HG03571 (cell line): ENCODE measurements at regions not wholly inside any gene's neighbourhood (a gene's known extent, or its start where the extent isn't known, plus 50 kb on each side); places are given as distances from the start of the nearest gene placed in this dataset.

Experiments
- ATAC-seq: cut with Tn5 transposase; IDR thresholded peaks from one replicate; pipeline ENCODE4 v1.9.1; 2021; ENCODE audit not compliant: unreplicated experiment

DNA sequence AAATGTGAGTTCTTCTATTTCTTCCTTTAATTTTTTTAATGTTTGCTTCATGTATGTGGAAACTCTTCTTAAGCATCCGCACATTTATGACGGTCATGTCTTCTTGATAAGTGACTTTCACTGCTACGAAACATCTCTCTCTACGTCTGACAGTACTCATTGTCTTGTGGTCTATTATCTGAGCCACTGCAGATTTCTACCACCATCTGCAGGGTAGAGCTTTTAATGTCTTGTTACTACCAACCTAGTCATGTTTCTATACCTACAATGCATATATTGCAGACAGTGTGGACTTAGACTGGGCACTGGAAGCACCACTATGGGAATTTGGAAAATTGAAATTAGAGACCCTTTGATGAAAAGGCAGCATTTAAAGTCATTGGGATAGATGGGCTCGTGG is 75.4 kb upstream of the ARHGEF7 start:
- ATAC-seq: no peak

DNA sequence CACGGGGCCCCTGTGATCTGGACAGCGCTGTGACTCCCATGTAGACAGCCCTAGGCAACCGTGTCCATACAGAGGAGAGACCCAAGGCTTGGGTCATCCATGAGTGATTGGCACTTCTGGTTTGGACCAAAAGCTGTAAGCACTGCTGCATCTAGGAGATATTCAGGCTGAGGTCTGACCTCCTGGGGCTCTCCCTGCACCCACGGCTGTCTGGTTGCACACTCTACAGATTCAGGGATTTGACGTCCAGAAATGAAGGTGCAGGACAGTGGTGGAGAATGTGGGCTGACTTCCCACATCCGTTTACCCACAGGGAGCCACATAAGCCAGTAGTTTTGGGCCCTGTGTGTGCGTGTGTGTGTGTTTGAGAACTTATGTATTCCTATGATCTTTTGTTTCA is 76.2 kb upstream of the ARHGEF7 start:
- no peak for ATAC-seq

GRCh38 chr13:111037927-111038326 is 77.2 kb upstream of the ARHGEF7 start:
- ATAC-seq: no peak

- no peak for ATAC-seq
Observed at GRCh38 chr13:111036665-111037064, 78.4 kb upstream of the ARHGEF7 start.

DNA sequence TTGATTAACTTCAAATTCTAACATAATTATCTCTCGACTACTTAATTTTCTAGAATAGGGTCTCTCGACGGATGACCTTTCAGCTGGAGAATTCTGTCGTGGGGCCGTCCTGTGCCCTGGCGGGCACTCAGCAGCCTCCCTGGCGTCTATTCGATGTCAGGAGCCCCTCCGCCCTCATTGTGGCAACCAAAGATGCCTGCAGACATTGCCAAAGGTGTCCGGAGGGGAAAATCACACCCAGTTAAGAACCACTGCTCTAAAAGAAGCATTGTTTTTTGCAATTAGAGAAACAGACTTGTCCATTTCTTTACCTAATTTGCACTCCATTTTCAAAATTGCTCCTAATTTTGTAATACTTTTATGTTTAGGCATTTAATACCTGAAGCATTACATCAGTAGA is 79.2 kb upstream of the ARHGEF7 start:
- ATAC-seq: no peak

DNA sequence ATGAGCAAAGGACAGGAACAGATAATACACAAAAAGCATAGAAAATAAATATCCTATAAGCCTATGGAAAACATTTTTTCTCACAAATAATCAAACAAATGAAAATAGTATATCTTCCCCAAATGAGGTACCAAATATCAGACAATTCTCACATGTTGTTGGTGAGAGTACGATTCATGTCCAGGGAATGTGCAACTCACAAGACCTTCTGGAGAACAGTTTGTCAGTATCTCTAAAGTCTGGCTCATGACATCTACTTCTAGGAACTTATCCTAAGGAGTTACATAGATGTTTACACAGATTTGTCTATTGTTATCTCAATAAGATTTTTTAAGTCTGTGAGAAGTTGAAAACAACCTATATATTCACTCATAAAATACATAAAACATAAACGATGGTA is 80.3 kb upstream of the ARHGEF7 start:
- no peak for ATAC-seq

- ATAC-seq: no peak
Observed at GRCh38 chr13:111033172-111034130, 81.7 kb upstream of the ARHGEF7 start.

GRCh38 chr13:111031531-111031961 is 83.6 kb upstream of the ARHGEF7 start:
- no peak for ATAC-seq

GRCh38 chr13:111029957-111030609 is 85.0 kb upstream of the ARHGEF7 start:
- ATAC-seq: no peak

DNA sequence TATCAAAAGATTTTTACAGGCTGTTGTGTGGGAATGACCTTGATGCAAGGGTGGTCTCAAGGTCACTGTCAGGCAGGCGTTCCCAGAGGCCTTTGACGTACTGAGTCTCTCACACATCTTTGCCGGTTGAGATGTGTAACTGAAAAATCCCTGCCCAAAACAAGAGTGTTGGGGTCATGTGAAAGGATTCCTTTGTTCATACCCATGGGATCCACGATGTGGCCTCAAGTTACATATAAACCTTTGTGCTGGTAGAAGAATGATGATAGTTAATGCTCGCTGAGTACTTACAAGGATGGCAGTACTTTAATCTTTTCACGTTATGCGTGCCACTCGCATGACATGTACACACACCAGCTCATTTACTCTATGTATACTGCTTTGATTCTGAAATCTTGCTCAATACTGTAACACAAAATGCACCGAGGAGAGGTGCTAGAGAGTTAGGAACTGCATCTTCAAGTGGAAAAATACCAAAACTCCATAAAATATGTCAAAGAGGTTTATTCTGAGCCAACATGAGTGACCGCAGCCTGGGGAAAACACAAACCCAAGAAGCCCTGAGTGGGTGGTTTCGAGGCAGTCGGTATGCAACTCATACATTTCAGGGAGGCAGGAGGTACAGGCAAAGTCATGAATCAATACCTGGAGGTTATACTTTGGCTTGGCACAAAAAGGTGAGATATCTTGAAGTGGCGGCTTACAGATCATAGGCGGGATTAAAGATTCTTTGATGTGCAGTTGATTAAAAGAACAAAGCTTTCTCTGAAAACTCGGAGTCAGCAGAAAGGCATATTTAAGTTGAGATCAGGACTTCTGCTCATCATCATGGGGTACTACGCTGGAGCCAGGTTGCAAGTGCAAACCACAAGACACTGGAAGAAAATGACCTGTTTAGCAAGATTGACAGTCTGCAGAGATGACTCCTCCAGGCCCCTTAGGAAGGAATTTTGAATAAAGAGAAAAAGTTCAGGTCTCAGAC is 87.4 kb upstream of the ARHGEF7 start:
- ATAC-seq: no peak

DNA sequence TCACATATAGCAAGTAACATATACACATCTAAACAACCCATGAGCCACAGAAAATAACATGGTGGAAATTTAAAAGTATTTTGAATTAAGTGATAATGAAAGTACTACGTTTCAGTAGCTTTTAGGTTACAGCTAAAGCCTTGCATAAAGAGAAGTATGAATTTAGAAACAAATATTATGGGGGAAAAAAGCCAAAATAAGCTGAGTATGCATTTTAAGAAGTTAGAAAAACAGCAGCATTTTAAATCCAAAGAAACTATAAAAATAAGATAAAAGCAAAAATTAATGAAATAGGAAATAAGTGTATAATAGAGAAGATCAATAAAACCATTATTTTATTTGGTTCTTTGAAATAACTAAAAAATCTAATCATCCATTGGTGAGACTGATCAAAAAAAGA is 89.8 kb upstream of the ARHGEF7 start:
- ATAC-seq: no peak

DNA sequence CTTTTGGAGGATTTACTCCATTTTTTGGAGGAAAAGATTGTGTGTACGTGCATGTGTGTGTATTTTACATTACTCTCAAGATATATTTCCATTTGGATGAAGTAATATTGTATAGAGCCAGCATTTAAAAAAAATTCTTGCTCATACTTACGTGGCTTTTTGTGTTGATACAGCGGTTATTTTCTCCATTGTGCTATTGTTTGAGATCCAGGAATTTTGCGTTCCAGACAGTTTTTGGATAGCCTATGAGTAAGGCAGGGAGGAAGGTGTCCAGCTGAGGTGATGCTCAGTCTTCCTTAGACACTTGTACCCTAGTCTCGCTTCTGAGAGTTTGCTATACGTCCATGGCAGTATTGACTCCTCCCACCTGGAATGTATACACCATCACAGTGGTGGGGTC is 92.2 kb upstream of the ARHGEF7 start:
- no peak for ATAC-seq

- no peak for ATAC-seq
Observed at GRCh38 chr13:111022241-111022640, 92.9 kb upstream of the ARHGEF7 start.

DNA sequence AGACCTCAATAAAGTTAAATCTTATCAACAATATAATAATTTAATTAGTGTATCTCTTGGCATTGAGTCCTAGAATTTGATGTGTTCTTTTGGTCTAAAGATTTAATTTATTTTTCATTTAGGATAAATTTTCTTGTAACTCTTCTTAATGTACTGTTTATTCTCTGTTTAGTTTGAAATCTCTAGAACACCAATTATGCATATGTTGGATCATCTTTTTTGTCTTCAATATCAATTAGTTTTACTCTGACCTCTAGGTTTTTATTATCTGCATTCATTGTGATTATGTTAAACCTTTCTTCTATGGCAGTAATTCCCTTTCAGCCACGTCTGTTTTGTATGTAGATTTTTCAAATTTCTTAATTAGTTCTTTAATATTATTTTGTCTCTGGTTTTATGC is 93.8 kb upstream of the ARHGEF7 start:
- no peak for ATAC-seq

GRCh38 chr13:111020546-111020945 is 94.6 kb upstream of the ARHGEF7 start:
- no peak for ATAC-seq

DNA sequence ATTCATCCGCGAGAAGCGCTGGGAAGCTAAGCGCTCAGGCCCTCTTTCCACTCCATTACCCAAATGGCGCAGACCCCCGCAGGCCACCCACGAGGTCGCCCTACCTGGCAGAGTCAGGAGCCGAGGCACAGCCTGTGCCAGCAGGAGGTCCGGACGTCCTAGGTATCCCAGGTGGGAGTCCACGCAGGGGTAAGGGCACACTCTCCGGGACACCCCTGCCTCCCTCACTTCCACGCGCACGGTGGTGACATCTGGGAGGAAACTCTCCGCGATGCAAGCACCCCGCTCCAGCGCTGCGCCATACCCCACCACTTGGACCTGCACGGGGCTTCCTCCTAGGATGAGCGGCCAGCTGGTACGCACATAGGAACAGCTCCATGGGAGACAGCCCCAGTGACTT is 95.1 kb upstream of the ARHGEF7 start:
- ATAC-seq: no peak

- ATAC-seq: no peak
Observed at GRCh38 chr13:111017755-111018459, 97.2 kb upstream of the ARHGEF7 start.

- ATAC-seq: no peak
Observed at GRCh38 chr13:111013196-111013595, 98.3 kb upstream of the ANKRD10 start.

- no peak for ATAC-seq
Observed at GRCh38 chr13:111011899-111012298, 97.0 kb upstream of the ANKRD10 start.

DNA sequence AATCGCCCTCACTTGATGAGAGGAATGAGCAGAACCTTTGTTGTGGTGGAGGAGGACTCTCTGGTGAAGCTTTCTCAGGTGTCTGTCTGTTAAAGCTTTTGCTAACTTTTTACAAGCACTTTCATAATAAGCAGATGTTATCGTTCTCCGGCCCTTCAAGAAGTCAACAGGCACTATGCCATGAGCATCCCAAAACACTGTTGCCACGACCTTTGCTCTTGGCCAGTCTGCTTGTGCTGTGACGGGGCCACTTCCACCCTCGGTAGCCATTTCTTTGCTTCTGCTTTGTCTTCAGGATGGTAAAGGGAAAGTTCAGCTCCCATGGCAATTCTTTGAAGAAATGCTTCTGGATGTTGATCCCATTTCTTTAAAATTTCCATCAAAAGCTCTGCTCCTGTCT is 93.5 kb upstream of the ANKRD10 start:
- no peak for ATAC-seq

DNA sequence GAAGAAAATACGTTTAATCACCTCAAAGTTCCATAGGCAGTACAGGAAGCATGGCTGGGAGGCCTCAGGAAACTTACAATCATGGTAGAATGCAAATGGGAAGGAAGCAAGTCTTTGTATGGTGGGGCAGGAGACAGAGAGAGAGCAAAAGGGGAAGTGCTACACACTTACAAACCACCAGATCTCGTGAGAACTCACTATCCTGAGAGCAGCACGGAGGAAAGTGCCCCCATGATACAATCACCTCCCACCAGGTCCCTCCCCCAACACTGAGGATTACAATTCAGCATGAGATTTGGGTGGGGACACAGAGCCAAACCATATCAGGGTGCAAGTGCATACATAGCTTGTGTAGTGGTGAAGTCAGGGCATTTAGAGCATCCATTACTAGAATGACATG is 92.3 kb upstream of the ANKRD10 start:
- ATAC-seq: no peak
